ENCODE measurements at regions not wholly inside any gene's neighbourhood (a gene's known extent, or its start where the extent isn't known, plus 50 kb on each side); places are given as distances from the start of the nearest gene placed in this dataset.

- TF ChIP-seq, protein P1, sequence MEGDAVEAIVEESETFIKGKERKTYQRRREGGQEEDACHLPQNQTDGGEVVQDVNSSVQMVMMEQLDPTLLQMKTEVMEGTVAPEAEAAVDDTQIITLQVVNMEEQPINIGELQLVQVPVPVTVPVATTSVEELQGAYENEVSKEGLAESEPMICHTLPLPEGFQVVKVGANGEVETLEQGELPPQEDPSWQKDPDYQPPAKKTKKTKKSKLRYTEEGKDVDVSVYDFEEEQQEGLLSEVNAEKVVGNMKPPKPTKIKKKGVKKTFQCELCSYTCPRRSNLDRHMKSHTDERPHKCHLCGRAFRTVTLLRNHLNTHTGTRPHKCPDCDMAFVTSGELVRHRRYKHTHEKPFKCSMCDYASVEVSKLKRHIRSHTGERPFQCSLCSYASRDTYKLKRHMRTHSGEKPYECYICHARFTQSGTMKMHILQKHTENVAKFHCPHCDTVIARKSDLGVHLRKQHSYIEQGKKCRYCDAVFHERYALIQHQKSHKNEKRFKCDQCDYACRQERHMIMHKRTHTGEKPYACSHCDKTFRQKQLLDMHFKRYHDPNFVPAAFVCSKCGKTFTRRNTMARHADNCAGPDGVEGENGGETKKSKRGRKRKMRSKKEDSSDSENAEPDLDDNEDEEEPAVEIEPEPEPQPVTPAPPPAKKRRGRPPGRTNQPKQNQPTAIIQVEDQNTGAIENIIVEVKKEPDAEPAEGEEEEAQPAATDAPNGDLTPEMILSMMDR (conservative IDR thresholded peaks at IDR 0.05), result no peak
- TF ChIP-seq ZFX (IDR thresholded peaks at IDR 0.05), result no peak
Measured at GRCh38 chr4:92112805-92113204, 191.0 kb upstream of the GRID2 start.
